Activated T-helper 1 cell treated with anti-CD3 and anti-CD28 coated beads, Interleukin-12 subunit alpha, Interleukin-12 subunit beta, Interleukin-2, Interleukin-4 antibody, amounts not matched to agents 30 ng/mL and 10 ng/mL and 1 ng/mL, durations not matched to agents 14 hours and 24 hours and 36 hours (primary cell): ENCODE measurements at regions not wholly inside any gene's neighbourhood (a gene's known extent, or its start where the extent isn't known, plus 50 kb on each side); places are given as distances from the start of the nearest gene placed in this dataset.
"Not testable (repeated sequence)": the region's sequence is repeated elsewhere in the genome, so short reads cannot be mapped to it uniquely, and the experiment has no call there.

ENCODE experiments used
- DNase-seq: peaks from one replicate; pipeline ENCODE4 v3.0.0; 2021; ENCODE audit warnings: low spot score
- H3K27ac Mint-ChIP-seq: one replicate; pipeline ENCODE4 v1.8.0; 2021; ENCODE audit warnings: mild to moderate bottlenecking, mixed read lengths
- H3K27me3 Mint-ChIP-seq: one replicate; pipeline ENCODE4 v1.8.0; 2022; ENCODE audit warnings: mild to moderate bottlenecking, moderate library complexity, mixed read lengths; ENCODE audit not compliant: insufficient read depth
- H3K36me3 Mint-ChIP-seq: one replicate; pipeline ENCODE4 v1.8.0; 2021; ENCODE audit warnings: low read depth, mixed read lengths
- H3K4me1 Mint-ChIP-seq: one replicate; pipeline ENCODE4 v1.8.0; 2021; ENCODE audit warnings: low read depth, mixed read lengths
- H3K4me3 Mint-ChIP-seq: one replicate; pipeline ENCODE4 v1.8.0; 2021; ENCODE audit warnings: mild to moderate bottlenecking, moderate library complexity, mixed read lengths
- H3K9me3 Mint-ChIP-seq: one replicate; pipeline ENCODE4 v1.8.0; 2021; ENCODE audit warnings: mixed read lengths
- intact Hi-C: fragments of 100-400 bp; cut with micrococcal nuclease; formaldehyde crosslinking; loops from one replicate; pipeline ENCODE4 v1.15.1; 2024

- no peaks in the 10 kb centered on the region for H3K4me1 Mint-ChIP-seq
- no peaks in the 10 kb centered on the region for H3K27me3 Mint-ChIP-seq
- no peak overlapping the region for H3K27ac Mint-ChIP-seq
- H3K9me3 Mint-ChIP-seq, result no peaks in the 10 kb centered on the region
- no peak overlapping the region for H3K4me3 Mint-ChIP-seq
- H3K36me3 Mint-ChIP-seq, result no peaks in the 10 kb centered on the region
- no peak for DNase-seq
- intact Hi-C loops, result no loop called here
Measured at GRCh38 chr5:106780355-106780754, 890.4 kb downstream of the EFNA5 start.

GRCh38 chr5:106776515-106776914 lies 894.2 kb downstream of the EFNA5 start:
- DNase-seq, H3K36me3 Mint-ChIP-seq, intact Hi-C loops, H3K27me3 Mint-ChIP-seq, H3K9me3 Mint-ChIP-seq, H3K4me3 Mint-ChIP-seq, H3K4me1 Mint-ChIP-seq, H3K27ac Mint-ChIP-seq: not testable (repeated sequence)

- intact Hi-C loops, result no loop called here
- H3K27ac Mint-ChIP-seq, result no peak overlapping the region
- no peak overlapping the region for H3K4me3 Mint-ChIP-seq
- no peaks in the 10 kb centered on the region for H3K9me3 Mint-ChIP-seq
- no peaks in the 10 kb centered on the region for H3K27me3 Mint-ChIP-seq
- H3K4me1 Mint-ChIP-seq, result no peaks in the 10 kb centered on the region
- H3K36me3 Mint-ChIP-seq, result no peaks in the 10 kb centered on the region
- no peak for DNase-seq
Measured at GRCh38 chr5:106768392-106768791, 902.3 kb downstream of the EFNA5 start.

GRCh38 chr5:106766916-106767315 lies 903.8 kb downstream of the EFNA5 start:
- Mint-ChIP-seq H3K9me3 (no peaks in the 10 kb centered on the region), H3K27ac (no peak overlapping the region), H3K27me3 (no peaks in the 10 kb centered on the region), H3K36me3 (no peaks in the 10 kb centered on the region), H3K4me1 (no peaks in the 10 kb centered on the region), H3K4me3 (no peak overlapping the region)
- intact Hi-C loops, result no loop called here
- no peak for DNase-seq

GRCh38 chr5:106759581-106759980 lies 911.2 kb downstream of the EFNA5 start:
- H3K27me3 Mint-ChIP-seq, result no peaks in the 10 kb centered on the region
- no peak for DNase-seq
- H3K27ac Mint-ChIP-seq, result no peak overlapping the region
- no peaks in the 10 kb centered on the region for H3K36me3 Mint-ChIP-seq
- H3K4me3 Mint-ChIP-seq, result no peak overlapping the region
- no peaks in the 10 kb centered on the region for H3K4me1 Mint-ChIP-seq
- no peaks in the 10 kb centered on the region for H3K9me3 Mint-ChIP-seq
- intact Hi-C loops, result no loop called here

- H3K4me1 Mint-ChIP-seq, result no peaks in the 10 kb centered on the region
Measured at GRCh38 chr5:106759152-106759551, 911.6 kb downstream of the EFNA5 start.

GRCh38 chr5:106757672-106758071 lies 913.1 kb downstream of the EFNA5 start:
- Mint-ChIP-seq H3K4me3 (no peak overlapping the region), H3K4me1 (no peaks in the 10 kb centered on the region), H3K36me3 (no peaks in the 10 kb centered on the region), H3K27me3 (no peaks in the 10 kb centered on the region), H3K9me3 (no peaks in the 10 kb centered on the region), H3K27ac (no peak overlapping the region)
- no peak for DNase-seq
- intact Hi-C loops, result no loop called here

More at GRCh38 chr5:106759152-106759551, 911.6 kb downstream of the EFNA5 start:
- H3K27me3 Mint-ChIP-seq, result no peaks in the 10 kb centered on the region
- no peak overlapping the region for H3K27ac Mint-ChIP-seq
- H3K9me3 Mint-ChIP-seq, result no peaks in the 10 kb centered on the region
- H3K4me3 Mint-ChIP-seq, result no peak overlapping the region
- H3K36me3 Mint-ChIP-seq, result no peaks in the 10 kb centered on the region
- no peak for DNase-seq
- intact Hi-C loops, result no loop called here

- DNase-seq, result no peak
- no peaks in the 10 kb centered on the region for H3K4me1 Mint-ChIP-seq
- no peak overlapping the region for H3K4me3 Mint-ChIP-seq
- no peak overlapping the region for H3K27ac Mint-ChIP-seq
- H3K27me3 Mint-ChIP-seq, result no peaks in the 10 kb centered on the region
- intact Hi-C loops, result no loop called here
- no peaks in the 10 kb centered on the region for H3K36me3 Mint-ChIP-seq
- H3K9me3 Mint-ChIP-seq, result no peaks in the 10 kb centered on the region
Measured at GRCh38 chr5:106755789-106756188, 914.9 kb downstream of the EFNA5 start.

- intact Hi-C loops, result no loop called here
- Mint-ChIP-seq H3K27me3 (no peaks in the 10 kb centered on the region), H3K9me3 (no peaks in the 10 kb centered on the region), H3K4me3 (no peak overlapping the region), H3K4me1 (no peaks in the 10 kb centered on the region), H3K27ac (no peak overlapping the region), H3K36me3 (no peaks in the 10 kb centered on the region)
- DNase-seq, result no peak
Measured at GRCh38 chr5:106755066-106755465, 915.7 kb downstream of the EFNA5 start.

- H3K27me3 Mint-ChIP-seq, result no peaks in the 10 kb centered on the region
- H3K27ac Mint-ChIP-seq, result no peak overlapping the region
- H3K4me3 Mint-ChIP-seq, result no peak overlapping the region
- no peak for DNase-seq
- no peaks in the 10 kb centered on the region for H3K4me1 Mint-ChIP-seq
- no peaks in the 10 kb centered on the region for H3K36me3 Mint-ChIP-seq
- intact Hi-C loops, result no loop called here
- H3K9me3 Mint-ChIP-seq, result no peaks in the 10 kb centered on the region
Measured at GRCh38 chr5:106749826-106750225, 920.9 kb downstream of the EFNA5 start.

GRCh38 chr5:106739127-106739526 lies 931.6 kb downstream of the EFNA5 start:
- Mint-ChIP-seq H3K36me3 (no peaks in the 10 kb centered on the region), H3K9me3 (peaks cover 4% of the 10 kb centered on the region), H3K4me3 (no peak overlapping the region), H3K4me1 (no peaks in the 10 kb centered on the region), H3K27me3 (no peaks in the 10 kb centered on the region), H3K27ac (no peak overlapping the region)
- DNase-seq, result no peak
- intact Hi-C loops, result no loop called here

GRCh38 chr5:106737111-106737510 lies 933.6 kb downstream of the EFNA5 start:
- H3K27ac Mint-ChIP-seq, result no peak overlapping the region
- H3K4me3 Mint-ChIP-seq, result no peak overlapping the region
- no peaks in the 10 kb centered on the region for H3K36me3 Mint-ChIP-seq
- intact Hi-C loops, result no loop called here
- H3K4me1 Mint-ChIP-seq, result no peaks in the 10 kb centered on the region
- H3K9me3 Mint-ChIP-seq, result peaks cover 11% of the 10 kb centered on the region
- H3K27me3 Mint-ChIP-seq, result no peaks in the 10 kb centered on the region
- no peak for DNase-seq

GRCh38 chr5:106732624-106733023 lies 938.1 kb downstream of the EFNA5 start:
- intact Hi-C loops, result no loop called here
- H3K9me3 Mint-ChIP-seq, result peaks cover 20% of the 10 kb centered on the region
- H3K27me3 Mint-ChIP-seq, result no peaks in the 10 kb centered on the region
- H3K4me3 Mint-ChIP-seq, result no peak overlapping the region
- H3K36me3 Mint-ChIP-seq, result no peaks in the 10 kb centered on the region
- DNase-seq, result no peak
- no peak overlapping the region for H3K27ac Mint-ChIP-seq
- no peaks in the 10 kb centered on the region for H3K4me1 Mint-ChIP-seq

- peaks cover 20% of the 10 kb centered on the region for H3K9me3 Mint-ChIP-seq
- no peaks in the 10 kb centered on the region for H3K27me3 Mint-ChIP-seq
- H3K4me3 Mint-ChIP-seq, result no peak overlapping the region
- no peaks in the 10 kb centered on the region for H3K4me1 Mint-ChIP-seq
- DNase-seq, result no peak
- intact Hi-C loops, result no loop called here
- no peak overlapping the region for H3K27ac Mint-ChIP-seq
- no peaks in the 10 kb centered on the region for H3K36me3 Mint-ChIP-seq
Measured at GRCh38 chr5:106730912-106731311, 939.8 kb downstream of the EFNA5 start.
